CD4-positive, alpha-beta T cell (primary cell): ENCODE measurements at regions not wholly inside any gene's neighbourhood (a gene's known extent, or its start where the extent isn't known, plus 50 kb on each side); places are given as distances from the start of the nearest gene placed in this dataset.
A peak's percentile ranks its signal among the peaks of the same experiment; 100 is the strongest.

Source experiments
- ATAC-seq: fragments of 200-7000 bp; cut with Tn5 transposase; one replicate; pipeline ENCODE4 v1.10.0; 2022; ENCODE audit warnings: mild to moderate bottlenecking; ENCODE audit not compliant: poor library complexity
- CTCF ChIA-PET: fragments of 350-600 bp; sonication (Branson Sonifier 250); formaldehyde crosslinking; loops from one replicate; lab custom pipeline; 2021; ENCODE audit warnings: antibody characterized with exemption, inconsistent platforms; lab: Charles Lee
- POLR2A ChIA-PET: fragments of 350-600 bp; sonication (Branson Sonifier 250); formaldehyde crosslinking; loops from one replicate; lab custom pipeline; 2021; ENCODE audit warnings: antibody characterized with exemption, inconsistent platforms; lab: Charles Lee
- DNase-seq, 14 experiments: peaks; one replicate each; pipeline ENCODE4 v3.0.0-alpha.2; 2013 to 2020; ENCODE audit warnings: mixed read lengths in 2 of 14
- H3K27ac ChIP-seq, 2 donors: one replicate each; pipeline versions ENCODE4 v1.5.1 to v1.7.0; 2013; ENCODE audit warnings: low read length in 2 of 2, low read depth in 1 of 2, mild to moderate bottlenecking in 1 of 2
- H3K27me3 ChIP-seq, 2 experiments: 1 replicate in 1 of 2; 2 replicates in 1 of 2; pipeline versions ENCODE4 v1.6.1 to v1.7.0; 2013; ENCODE audit warnings: low read length in 2 of 2, control low read depth in 1 of 2, mild to moderate bottlenecking in 1 of 2, moderate library complexity in 1 of 2; ENCODE audit not compliant: insufficient read depth in 2 of 2, control insufficient read depth in 1 of 2
- H3K36me3 ChIP-seq: one replicate; pipeline ENCODE4 v1.6.1; 2013; ENCODE audit warnings: low read length, control low read depth; ENCODE audit not compliant: insufficient read depth
- H3K4me1 ChIP-seq: one replicate; pipeline ENCODE4 v1.6.1; 2013; ENCODE audit warnings: low read length, control low read depth; ENCODE audit not compliant: insufficient read depth
- H3K4me3 ChIP-seq: one replicate; pipeline ENCODE4 v1.5.1; 2013; ENCODE audit warnings: mild to moderate bottlenecking, low read length, moderate library complexity
- H3K9me3 ChIP-seq, 2 experiments: 1 replicate in 1 of 2; 2 replicates in 1 of 2; pipeline versions ENCODE4 v1.6.1 to v1.7.0; 2013; ENCODE audit warnings: low read length in 2 of 2, mild to moderate bottlenecking in 2 of 2, control low read depth in 1 of 2, moderate library complexity in 1 of 2; ENCODE audit not compliant: control insufficient read depth in 1 of 2, insufficient read depth in 1 of 2
- H3K27ac Mint-ChIP-seq: one replicate; pipeline ENCODE4 v1.8.0; 2020; ENCODE audit warnings: mixed read lengths
- H3K27me3 Mint-ChIP-seq: one replicate; pipeline ENCODE4 v1.8.0; 2021; ENCODE audit warnings: mixed read lengths
- H3K36me3 Mint-ChIP-seq: one replicate; pipeline ENCODE4 v1.8.0; 2021; ENCODE audit warnings: low read depth, mixed read lengths
- H3K4me1 Mint-ChIP-seq: one replicate; pipeline ENCODE4 v1.8.0; 2021; ENCODE audit warnings: low read depth, mixed read lengths
- H3K4me3 Mint-ChIP-seq: one replicate; pipeline ENCODE4 v1.8.0; 2020; ENCODE audit warnings: mild to moderate bottlenecking, mixed read lengths
- H3K9me3 Mint-ChIP-seq: one replicate; pipeline ENCODE4 v1.8.0; 2020; ENCODE audit warnings: mixed read lengths
- CTCF ChIP-seq: fragments of 200-600 bp; IDR thresholded peaks from one replicate; pipeline ENCODE4 v1.8.0; 2022; ENCODE audit warnings: antibody characterized with exemption, mild to moderate bottlenecking
- intact Hi-C, 2 experiments: fragments of 100-400 bp; cut with DNase I in 1 of 2; cut with micrococcal nuclease in 1 of 2; formaldehyde crosslinking; loops; one replicate each; pipeline versions ENCODE4 v1.15.1 to v1.9.0; 2023 to 2025; cut with DNase I, micrococcal nuclease

GRCh38 chr15:99476413-99477222 lies 89.2 kb upstream of the MEF2A start:
- TF ChIP-seq CTCF: no peak
- intact Hi-C loops: no loop called here
- no peaks in the 10 kb centered on the region for H3K27me3 ChIP-seq
- POLR2A ChIA-PET: interaction anchor here (0.7 to 1.2 kb wide), 3 partner anchors 26 to 206 kb away, joined by 3 read pairs; no protein-coding TSS in a partner anchor
- Mint-ChIP-seq H3K4me3 (peak overlapping the region; percentile 11), H3K36me3 (no peaks in the 10 kb centered on the region), H3K4me1 (peaks cover 32% of the 10 kb centered on the region), H3K27me3 (no peaks in the 10 kb centered on the region), H3K9me3 (no peaks in the 10 kb centered on the region), H3K27ac (peak overlapping the region; percentile 9)
- CTCF ChIA-PET: no interaction called here
- no peak overlapping the region for H3K4me3 ChIP-seq
- H3K36me3 ChIP-seq: no peaks in the 10 kb centered on the region
- no peaks in the 10 kb centered on the region for H3K9me3 ChIP-seq
- H3K27ac ChIP-seq: no peak overlapping the region
- ATAC-seq: peak; percentile 67
- peak in 9 of 14 experiments; percentile 31 to 67 (median 49) for DNase-seq
- peaks cover 20% of the 10 kb centered on the region for H3K4me1 ChIP-seq

- Histone ChIP-seq H3K36me3 (no peaks in the 10 kb centered on the region), H3K4me3 (no peak overlapping the region), H3K27ac (no peak overlapping the region), H3K4me1 (peaks cover 20% of the 10 kb centered on the region), H3K27me3 (no peaks in the 10 kb centered on the region), H3K9me3 (no peaks in the 10 kb centered on the region)
- Mint-ChIP-seq H3K27ac (no peak overlapping the region), H3K9me3 (no peaks in the 10 kb centered on the region), H3K4me1 (peaks cover 32% of the 10 kb centered on the region), H3K27me3 (no peaks in the 10 kb centered on the region), H3K36me3 (no peaks in the 10 kb centered on the region), H3K4me3 (no peak overlapping the region)
- ChIA-PET CTCF (no interaction called here), POLR2A (interaction anchor here (0.7 to 1.0 kb wide), 2 partner anchors 27 to 205 kb away, joined by 3 read pairs; no protein-coding TSS in a partner anchor)
- DNase-seq (peak in 2 of 14 experiments; percentile 38 to 41), ATAC-seq (no peak)
- intact Hi-C loops: no loop called here
- no peak for TF ChIP-seq CTCF
Measured at GRCh38 chr15:99477791-99478471, 87.9 kb upstream of the MEF2A start.

GRCh38 chr15:99478977-99479376 lies 86.8 kb upstream of the MEF2A start:
- POLR2A ChIA-PET: interaction anchor here (1.3 kb wide), 1 partner anchor 26 kb away, joined by 3 read pairs; no protein-coding TSS in a partner anchor

More at GRCh38 chr15:99478977-99479376, 86.8 kb upstream of the MEF2A start:
- DNase-seq (peak in 1 of 14 experiments; percentile 35), ATAC-seq (no peak)
- intact Hi-C loops: no loop called here
- H3K36me3 Mint-ChIP-seq: no peaks in the 10 kb centered on the region
- H3K36me3 ChIP-seq: no peaks in the 10 kb centered on the region
- peaks cover 28% of the 10 kb centered on the region for H3K4me1 Mint-ChIP-seq
- H3K27me3 ChIP-seq: no peaks in the 10 kb centered on the region
- no peak for TF ChIP-seq CTCF
- no peaks in the 10 kb centered on the region for H3K9me3 Mint-ChIP-seq
- no peak overlapping the region for H3K4me3 ChIP-seq
- no peak overlapping the region for H3K27ac Mint-ChIP-seq
- H3K4me3 Mint-ChIP-seq: no peak overlapping the region
- peaks cover 18% of the 10 kb centered on the region for H3K4me1 ChIP-seq
- H3K27ac ChIP-seq: no peak overlapping the region
- no peaks in the 10 kb centered on the region for H3K9me3 ChIP-seq
- H3K27me3 Mint-ChIP-seq: no peaks in the 10 kb centered on the region
- CTCF ChIA-PET: no interaction called here
